Retinal pigment epithelial cell (primary cell): ENCODE measurements at regions not wholly inside any gene's neighbourhood (a gene's known extent, or its start where the extent isn't known, plus 50 kb on each side); places are given as distances from the start of the nearest gene placed in this dataset.

Experiments used
- DNase-seq: peaks from one replicate; pipeline ENCODE4 v3.0.0-alpha.2; 2010; ENCODE audit warnings: low read depth
- H3K4me3 ChIP-seq: 2 replicates; pipeline ENCODE4 v1.5.1; 2011; ENCODE audit warnings: mild to moderate bottlenecking, low read length, control low read depth, moderate library complexity
- CTCF ChIP-seq: conservative IDR thresholded peaks from 2 replicates; pipeline ENCODE4 v1.5.1; 2011; ENCODE audit warnings: low read depth, low read length, control low read depth, inconsistent platforms

GRCh38 chr12:58720421-58720820, 199.9 kb downstream of the LRIG3 start:
- no peak overlapping the region for H3K4me3 ChIP-seq
- no peak for TF ChIP-seq CTCF
- DNase-seq: no peak

GRCh38 chr12:58725400-58726105, 194.8 kb downstream of the LRIG3 start:
- no peak overlapping the region for H3K4me3 ChIP-seq
- TF ChIP-seq CTCF: no peak
- no peak for DNase-seq

- no peak overlapping the region for H3K4me3 ChIP-seq
- DNase-seq: no peak
- TF ChIP-seq CTCF: no peak
These were observed 192.8 kb downstream of the LRIG3 start for GRCh38 chr12:58727521-58727920.

GRCh38 chr12:58728397-58728796, 191.9 kb downstream of the LRIG3 start:
- peak; percentile 24 for DNase-seq
- TF ChIP-seq CTCF: no peak
- H3K4me3 ChIP-seq: no peak overlapping the region

GRCh38 chr12:58731096-58731495, 189.2 kb downstream of the LRIG3 start:
- no peak for DNase-seq
- H3K4me3 ChIP-seq: no peak overlapping the region
- no peak for TF ChIP-seq CTCF

- DNase-seq: no peak
These were observed 187.4 kb downstream of the LRIG3 start for GRCh38 chr12:58732894-58733293.

More at GRCh38 chr12:58732894-58733293, 187.4 kb downstream of the LRIG3 start:
- TF ChIP-seq CTCF: no peak
- no peak overlapping the region for H3K4me3 ChIP-seq
